Thoracic aorta (tissue), 2 donors: ENCODE measurements at regions not wholly inside any gene's neighbourhood (a gene's known extent, or its start where the extent isn't known, plus 50 kb on each side); places are given as distances from the start of the nearest gene placed in this dataset.
"Not testable (repeated sequence)": the region's sequence is repeated elsewhere in the genome, so short reads cannot be mapped to it uniquely, and the experiment has no call there.

Experiments
- ATAC-seq: fragments of 150-250 bp; one replicate; pipeline ENCODE4 v1.8.0; 2017; ENCODE audit warnings: low read depth; ENCODE audit not compliant: insufficient number of reproducible peaks, low FRiP score
- DNase-seq: peaks from one replicate; pipeline ENCODE4 v3.0.0-alpha.2; 2020; ENCODE audit warnings: low spot score
- H3K27ac ChIP-seq, 2 donors: fragments of 200-600 bp; sonication (generic); 1 replicate in 1 of 2; 2 replicates in 1 of 2; pipeline ENCODE4 v1.5.1; 2016; ENCODE audit warnings: mild to moderate bottlenecking in 2 of 2, moderate library complexity in 2 of 2
- H3K27me3 ChIP-seq: fragments of 200-600 bp; sonication (generic); replicated peaks from 2 replicates; pipeline ENCODE4 v1.6.0; 2016; ENCODE audit warnings: mild to moderate bottlenecking; ENCODE audit not compliant: insufficient read depth
- H3K36me3 ChIP-seq: fragments of 200-600 bp; sonication (generic); one replicate; pipeline ENCODE4 v1.5.1; 2016
- H3K4me1 ChIP-seq, 2 donors: fragments of 200-600 bp; sonication (generic); 1 replicate in 1 of 2; 2 replicates in 1 of 2; pipeline versions ENCODE4 v1.5.1 to v1.6.0; 2016; ENCODE audit warnings: low read depth in 2 of 2, mild to moderate bottlenecking in 1 of 2; ENCODE audit not compliant: control insufficient read depth in 1 of 2
- H3K4me3 ChIP-seq: fragments of 200-600 bp; sonication (generic); 2 replicates; pipeline ENCODE4 v1.5.1; 2016; ENCODE audit warnings: mild to moderate bottlenecking
- H3K9me3 ChIP-seq: fragments of 200-600 bp; sonication (generic); 2 replicates; pipeline ENCODE4 v1.5.1; 2016
- TF ChIP-seq, protein P1 (sequence below): fragments of 200-600 bp; sonication (generic); IDR thresholded peaks from one replicate; pipeline ENCODE4 v1.5.1; 2019; ENCODE audit warnings: antibody characterized with exemption

DNA sequence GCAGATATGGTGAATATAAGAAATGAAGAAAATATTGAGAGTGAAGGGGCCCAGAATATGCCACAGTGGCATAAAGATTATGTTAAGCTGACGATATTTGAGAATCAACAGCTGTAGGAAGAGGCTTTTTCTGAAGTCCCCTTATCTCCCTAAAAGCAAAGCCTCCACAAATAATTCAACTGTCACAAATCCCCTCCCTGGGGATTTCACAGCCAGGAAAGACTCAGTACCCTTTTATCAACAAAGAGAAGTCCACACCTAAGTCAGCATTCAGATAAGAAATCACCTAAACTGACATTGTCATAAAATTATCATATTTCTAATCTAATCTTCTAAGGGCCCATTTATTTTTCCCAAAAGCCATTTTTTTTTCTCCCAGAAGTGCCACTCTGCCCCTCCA lies 284.9 kb upstream of the VWC2 start:
- no peak overlapping the region for H3K4me3 ChIP-seq
- no peaks in the 10 kb centered on the region for H3K9me3 ChIP-seq
- TF ChIP-seq, protein P1, sequence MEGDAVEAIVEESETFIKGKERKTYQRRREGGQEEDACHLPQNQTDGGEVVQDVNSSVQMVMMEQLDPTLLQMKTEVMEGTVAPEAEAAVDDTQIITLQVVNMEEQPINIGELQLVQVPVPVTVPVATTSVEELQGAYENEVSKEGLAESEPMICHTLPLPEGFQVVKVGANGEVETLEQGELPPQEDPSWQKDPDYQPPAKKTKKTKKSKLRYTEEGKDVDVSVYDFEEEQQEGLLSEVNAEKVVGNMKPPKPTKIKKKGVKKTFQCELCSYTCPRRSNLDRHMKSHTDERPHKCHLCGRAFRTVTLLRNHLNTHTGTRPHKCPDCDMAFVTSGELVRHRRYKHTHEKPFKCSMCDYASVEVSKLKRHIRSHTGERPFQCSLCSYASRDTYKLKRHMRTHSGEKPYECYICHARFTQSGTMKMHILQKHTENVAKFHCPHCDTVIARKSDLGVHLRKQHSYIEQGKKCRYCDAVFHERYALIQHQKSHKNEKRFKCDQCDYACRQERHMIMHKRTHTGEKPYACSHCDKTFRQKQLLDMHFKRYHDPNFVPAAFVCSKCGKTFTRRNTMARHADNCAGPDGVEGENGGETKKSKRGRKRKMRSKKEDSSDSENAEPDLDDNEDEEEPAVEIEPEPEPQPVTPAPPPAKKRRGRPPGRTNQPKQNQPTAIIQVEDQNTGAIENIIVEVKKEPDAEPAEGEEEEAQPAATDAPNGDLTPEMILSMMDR, result no peak
- no peaks in the 10 kb centered on the region for H3K36me3 ChIP-seq
- no peak for ATAC-seq
- no peak for DNase-seq
- no peaks in the 10 kb centered on the region for H3K27me3 ChIP-seq
- H3K27ac ChIP-seq, result no peak overlapping the region
- no peaks in the 10 kb centered on the region for H3K4me1 ChIP-seq

DNA sequence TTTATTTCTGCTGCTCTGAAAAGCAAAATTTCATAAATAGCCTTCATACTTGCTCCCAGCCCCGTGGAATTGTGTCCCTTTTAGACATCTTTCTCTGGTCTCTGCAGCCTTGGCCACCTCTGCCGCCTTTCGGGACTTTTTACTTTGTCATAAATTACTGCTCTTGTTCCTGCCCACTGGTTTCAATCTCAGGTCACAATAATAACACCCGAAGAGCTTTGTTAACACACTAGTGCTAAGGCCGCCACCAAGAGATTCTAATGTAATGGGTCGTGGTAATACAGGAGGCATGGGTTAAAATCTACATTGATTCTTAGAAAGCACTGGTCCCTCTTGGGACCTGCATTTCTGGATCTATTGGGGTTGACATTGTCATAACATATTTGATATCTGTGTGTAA lies 276.0 kb upstream of the VWC2 start:
- Histone ChIP-seq H3K4me3 (no peak overlapping the region), H3K36me3 (no peaks in the 10 kb centered on the region), H3K4me1 (no peaks in the 10 kb centered on the region), H3K27ac (no peak overlapping the region), H3K27me3 (no peaks in the 10 kb centered on the region), H3K9me3 (no peaks in the 10 kb centered on the region)
- TF ChIP-seq, protein P1, result no peak
- DNase-seq (no peak), ATAC-seq (no peak)

DNA sequence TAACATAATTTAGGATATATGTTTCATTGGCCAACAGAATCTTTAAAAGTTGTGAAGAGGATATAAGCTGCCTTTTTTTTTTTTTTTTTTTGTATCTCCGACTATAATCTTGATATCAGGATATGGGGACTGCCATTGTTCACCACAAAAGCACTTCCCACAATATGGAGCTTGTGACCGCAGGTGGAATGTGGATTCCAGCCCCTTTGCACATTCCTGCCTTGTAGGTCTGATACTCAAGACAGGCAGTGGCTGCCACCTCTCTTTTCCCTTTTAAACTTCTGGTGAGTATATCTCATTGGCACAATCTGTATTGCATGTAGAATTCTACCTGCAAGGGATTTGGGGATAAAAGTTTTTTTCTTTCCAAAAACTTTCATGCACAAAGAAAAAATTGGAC lies 272.7 kb upstream of the VWC2 start:
- no peak for DNase-seq
- H3K36me3 ChIP-seq, result no peaks in the 10 kb centered on the region
- no peaks in the 10 kb centered on the region for H3K9me3 ChIP-seq
- no peak for ATAC-seq
- TF ChIP-seq, protein P1, result no peak
- H3K27me3 ChIP-seq, result no peaks in the 10 kb centered on the region
- H3K4me3 ChIP-seq, result no peak overlapping the region
- H3K27ac ChIP-seq, result no peak overlapping the region
- no peaks in the 10 kb centered on the region for H3K4me1 ChIP-seq

- H3K4me1 ChIP-seq, H3K27me3 ChIP-seq, H3K27ac ChIP-seq, DNase-seq, H3K9me3 ChIP-seq, ATAC-seq, H3K4me3 ChIP-seq, H3K36me3 ChIP-seq: not testable (repeated sequence)
Measured at GRCh38 chr7:49507206-49507605, 266.2 kb upstream of the VWC2 start.

DNA sequence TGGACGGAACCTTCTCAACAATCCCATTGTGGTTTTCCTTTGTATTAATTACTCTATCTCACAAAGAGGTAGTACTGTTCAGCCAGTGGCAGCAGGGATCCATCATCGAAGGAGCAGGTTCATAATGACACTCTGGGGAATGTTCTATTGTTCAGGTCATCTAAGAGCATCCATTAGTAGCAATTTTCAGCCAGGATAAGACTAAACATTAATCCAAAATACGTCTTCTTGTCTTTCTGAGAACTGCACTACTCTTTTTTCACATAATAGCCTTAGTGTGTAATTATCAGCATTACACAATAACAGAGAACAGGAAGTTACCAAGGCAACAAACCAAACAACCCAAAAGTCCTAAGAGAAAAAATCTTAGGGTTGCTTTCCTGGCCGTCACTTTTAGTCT lies 259.5 kb upstream of the VWC2 start:
- no peak for ATAC-seq
- no peak overlapping the region for H3K27ac ChIP-seq
- H3K4me3 ChIP-seq, result no peak overlapping the region

DNA sequence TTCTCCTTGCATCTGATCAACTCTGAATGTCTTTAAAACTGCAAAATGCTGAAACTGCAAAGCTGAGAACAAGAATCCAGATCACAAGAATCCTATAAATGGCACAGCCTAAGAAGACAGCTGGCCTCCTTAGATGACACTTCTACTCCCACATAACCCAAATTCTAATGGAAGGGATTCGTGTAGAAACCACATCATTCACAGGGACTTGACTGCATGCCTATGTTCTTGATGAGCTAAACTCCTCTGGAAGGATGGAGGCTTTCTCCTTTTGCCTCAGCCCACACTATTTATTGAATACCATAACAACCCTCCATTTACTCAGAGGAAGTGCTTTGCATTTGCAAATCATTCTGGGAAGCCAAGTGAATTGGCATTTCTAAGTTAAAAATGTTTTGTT lies 252.5 kb upstream of the VWC2 start:
- ATAC-seq, result peak; percentile 8
- Histone ChIP-seq H3K27ac (no peak overlapping the region), H3K36me3 (no peaks in the 10 kb centered on the region), H3K4me1 (no peaks in the 10 kb centered on the region), H3K4me3 (no peak overlapping the region), H3K9me3 (no peaks in the 10 kb centered on the region), H3K27me3 (no peaks in the 10 kb centered on the region)
- no peak for DNase-seq
- TF ChIP-seq, protein P1, result no peak

More for the DNA sequence above, 259.5 kb upstream of the VWC2 start:
- H3K36me3 ChIP-seq, result no peaks in the 10 kb centered on the region
- TF ChIP-seq, protein P1, result no peak
- no peak for DNase-seq
- H3K4me1 ChIP-seq, result no peaks in the 10 kb centered on the region
- no peaks in the 10 kb centered on the region for H3K9me3 ChIP-seq
- no peaks in the 10 kb centered on the region for H3K27me3 ChIP-seq
